ENCODE measurements at regions not wholly inside any gene's neighbourhood (a gene's known extent, or its start where the extent isn't known, plus 50 kb on each side); places are given as distances from the start of the nearest gene placed in this dataset.

DNA sequence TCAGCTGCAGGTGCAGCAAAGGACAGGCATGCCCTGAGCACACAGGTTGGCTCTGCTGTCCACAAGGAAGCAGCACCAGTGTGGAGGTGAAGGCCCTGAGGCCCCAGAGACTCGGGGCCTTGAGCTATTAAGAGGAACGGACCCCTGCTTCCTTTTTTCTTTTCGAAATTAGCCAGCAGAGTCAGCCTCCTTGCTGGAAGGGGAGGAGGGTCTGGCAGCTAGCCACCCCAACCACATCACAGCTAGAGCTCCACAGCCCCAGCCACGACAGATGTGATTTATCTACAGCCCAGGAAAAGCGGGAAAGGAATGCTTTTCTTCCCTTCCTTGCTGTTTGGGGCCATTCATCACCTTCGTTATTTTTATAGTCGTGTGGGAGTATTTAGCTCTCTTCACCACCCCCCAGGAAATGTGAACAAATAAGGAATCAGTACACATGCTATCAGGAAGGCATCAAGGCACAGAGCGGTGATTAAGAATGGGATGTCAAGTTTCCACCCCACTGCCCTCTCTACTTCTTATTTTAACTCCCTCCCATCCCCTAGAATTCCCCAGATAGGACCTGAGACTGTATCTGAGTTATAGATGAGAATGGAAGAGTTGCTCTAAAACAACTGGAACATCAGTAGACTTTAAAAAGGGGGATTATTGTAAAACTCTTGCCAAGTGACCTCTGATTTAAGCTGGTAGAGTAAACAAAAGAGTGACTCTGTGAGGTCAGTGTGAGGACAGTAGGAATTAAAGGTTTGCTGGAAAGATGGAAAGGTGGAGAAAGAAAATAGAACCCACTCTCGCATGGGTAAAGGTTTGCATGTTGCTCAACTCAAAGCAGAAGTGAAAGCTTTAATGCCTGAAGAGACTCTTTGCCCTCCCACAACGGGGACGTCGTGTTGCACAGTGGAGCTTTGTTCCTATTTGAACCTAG is 224.7 kb upstream of the GJB5 start:
- TF ChIP-seq, protein P1, sequence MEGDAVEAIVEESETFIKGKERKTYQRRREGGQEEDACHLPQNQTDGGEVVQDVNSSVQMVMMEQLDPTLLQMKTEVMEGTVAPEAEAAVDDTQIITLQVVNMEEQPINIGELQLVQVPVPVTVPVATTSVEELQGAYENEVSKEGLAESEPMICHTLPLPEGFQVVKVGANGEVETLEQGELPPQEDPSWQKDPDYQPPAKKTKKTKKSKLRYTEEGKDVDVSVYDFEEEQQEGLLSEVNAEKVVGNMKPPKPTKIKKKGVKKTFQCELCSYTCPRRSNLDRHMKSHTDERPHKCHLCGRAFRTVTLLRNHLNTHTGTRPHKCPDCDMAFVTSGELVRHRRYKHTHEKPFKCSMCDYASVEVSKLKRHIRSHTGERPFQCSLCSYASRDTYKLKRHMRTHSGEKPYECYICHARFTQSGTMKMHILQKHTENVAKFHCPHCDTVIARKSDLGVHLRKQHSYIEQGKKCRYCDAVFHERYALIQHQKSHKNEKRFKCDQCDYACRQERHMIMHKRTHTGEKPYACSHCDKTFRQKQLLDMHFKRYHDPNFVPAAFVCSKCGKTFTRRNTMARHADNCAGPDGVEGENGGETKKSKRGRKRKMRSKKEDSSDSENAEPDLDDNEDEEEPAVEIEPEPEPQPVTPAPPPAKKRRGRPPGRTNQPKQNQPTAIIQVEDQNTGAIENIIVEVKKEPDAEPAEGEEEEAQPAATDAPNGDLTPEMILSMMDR (IDR thresholded peaks at IDR 0.05) = no peak
- TF ChIP-seq POLR2A (IDR thresholded peaks at IDR 0.05) = no peak
